ENCODE measurements at regions not wholly inside any gene's neighbourhood (a gene's known extent, or its start where the extent isn't known, plus 50 kb on each side); places are given as distances from the start of the nearest gene placed in this dataset.

DNA sequence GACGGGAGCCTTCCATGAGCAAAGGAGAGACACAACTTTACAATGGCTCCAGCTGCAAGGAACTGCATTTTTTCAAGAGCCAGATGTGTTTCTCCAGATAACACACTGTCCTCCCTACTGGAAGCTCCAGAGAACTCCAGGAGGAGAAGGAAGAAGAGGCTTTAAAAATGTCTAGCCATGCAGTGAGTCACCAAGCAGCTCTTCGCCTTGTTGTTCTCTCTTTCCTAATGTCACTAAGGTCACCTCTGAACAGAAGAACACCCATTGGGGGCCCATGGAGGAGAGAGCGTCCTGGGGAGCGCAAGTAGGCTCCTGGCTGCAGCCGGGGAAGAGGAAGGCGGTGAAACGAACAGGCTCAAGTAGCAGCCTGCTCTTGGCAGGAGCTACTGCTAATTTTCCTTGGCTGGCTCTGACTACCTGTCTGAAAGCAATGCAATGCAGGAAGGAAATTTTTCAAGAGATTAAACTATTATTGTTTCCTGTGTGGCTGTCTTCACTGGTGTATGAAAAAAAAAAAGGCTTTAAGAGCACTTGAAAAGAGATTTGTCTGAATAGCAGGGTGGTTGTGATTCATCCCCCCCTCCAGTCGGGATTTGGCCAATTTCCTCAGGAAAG lies 321.9 kb downstream of the SETD4 start:
- ATAC-seq (ENCODE audit: low FRiP score in 2 of 2) (peak; percentile 11 to 87), DNase-seq (no peak)
- Histone ChIP-seq H3K27me3 (no peaks in the 10 kb centered on the region), H3K4me1 (peaks cover 0 to 5% (median 0%) of the 10 kb centered on the region in 4 donors), H3K36me3 (no peaks in the 10 kb centered on the region), H3K9me3 (peaks cover 0 to 9% (median 0%) of the 10 kb centered on the region in 4 donors), H3K4me3 (no peak overlapping the region), H3K27ac (no peak overlapping the region)
- 36 to 41% methylated on average over 8 of the region's 8 CpGs for WGBS, 2 donors
- TF ChIP-seq, protein P1, sequence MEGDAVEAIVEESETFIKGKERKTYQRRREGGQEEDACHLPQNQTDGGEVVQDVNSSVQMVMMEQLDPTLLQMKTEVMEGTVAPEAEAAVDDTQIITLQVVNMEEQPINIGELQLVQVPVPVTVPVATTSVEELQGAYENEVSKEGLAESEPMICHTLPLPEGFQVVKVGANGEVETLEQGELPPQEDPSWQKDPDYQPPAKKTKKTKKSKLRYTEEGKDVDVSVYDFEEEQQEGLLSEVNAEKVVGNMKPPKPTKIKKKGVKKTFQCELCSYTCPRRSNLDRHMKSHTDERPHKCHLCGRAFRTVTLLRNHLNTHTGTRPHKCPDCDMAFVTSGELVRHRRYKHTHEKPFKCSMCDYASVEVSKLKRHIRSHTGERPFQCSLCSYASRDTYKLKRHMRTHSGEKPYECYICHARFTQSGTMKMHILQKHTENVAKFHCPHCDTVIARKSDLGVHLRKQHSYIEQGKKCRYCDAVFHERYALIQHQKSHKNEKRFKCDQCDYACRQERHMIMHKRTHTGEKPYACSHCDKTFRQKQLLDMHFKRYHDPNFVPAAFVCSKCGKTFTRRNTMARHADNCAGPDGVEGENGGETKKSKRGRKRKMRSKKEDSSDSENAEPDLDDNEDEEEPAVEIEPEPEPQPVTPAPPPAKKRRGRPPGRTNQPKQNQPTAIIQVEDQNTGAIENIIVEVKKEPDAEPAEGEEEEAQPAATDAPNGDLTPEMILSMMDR (IDR thresholded peaks at IDR 0.05), result no peak
- TF ChIP-seq EP300 (IDR thresholded peaks at IDR 0.05), result no peak
- TF ChIP-seq POLR2AphosphoS5 (IDR thresholded peaks at IDR 0.05), result no peak
- TF ChIP-seq POLR2A (IDR thresholded peaks at IDR 0.05), result no peak

DNA sequence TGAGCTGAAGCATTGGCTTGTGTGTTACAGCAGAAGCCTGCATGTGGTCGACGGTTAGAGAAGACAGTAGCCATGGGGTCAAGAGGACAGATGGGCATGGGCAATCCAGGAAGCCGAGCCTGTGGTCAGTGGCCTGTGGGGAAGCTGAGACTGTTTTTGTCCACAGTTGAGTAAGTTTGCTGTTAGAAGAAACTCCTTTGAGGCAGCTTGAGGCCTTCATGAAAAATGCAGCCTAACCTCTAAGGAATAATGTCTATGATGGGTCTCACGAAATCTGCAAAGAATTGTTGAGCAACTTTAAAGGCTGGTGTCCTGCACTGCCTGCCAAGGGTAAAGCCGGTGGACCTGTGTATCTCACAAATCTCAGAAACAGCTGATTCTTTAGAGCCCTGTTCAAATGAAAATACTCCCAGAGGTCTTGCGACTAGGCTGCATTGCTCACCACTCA lies 322.4 kb downstream of the SETD4 start:
- Histone ChIP-seq H3K27me3 (no peaks in the 10 kb centered on the region), H3K4me1 (peaks cover 0 to 5% (median 0%) of the 10 kb centered on the region in 4 donors), H3K9me3 (peaks cover 0 to 9% (median 0%) of the 10 kb centered on the region in 4 donors), H3K4me3 (no peak overlapping the region), H3K36me3 (no peaks in the 10 kb centered on the region), H3K27ac (no peak overlapping the region)
- TF ChIP-seq POLR2A (IDR thresholded peaks at IDR 0.05) (no peak), POLR2AphosphoS5 (IDR thresholded peaks at IDR 0.05) (no peak), EP300 (IDR thresholded peaks at IDR 0.05) (no peak)
- TF ChIP-seq, protein P1 (IDR thresholded peaks at IDR 0.05), result no peak
- 74 to 76% methylated on average over 6 of the region's 6 CpGs for WGBS, 2 donors
- peak in 1 of 2 donors; percentile 21 for DNase-seq
- ATAC-seq (ENCODE audit: low FRiP score in 2 of 2), result peak; percentile 53 to 66

DNA sequence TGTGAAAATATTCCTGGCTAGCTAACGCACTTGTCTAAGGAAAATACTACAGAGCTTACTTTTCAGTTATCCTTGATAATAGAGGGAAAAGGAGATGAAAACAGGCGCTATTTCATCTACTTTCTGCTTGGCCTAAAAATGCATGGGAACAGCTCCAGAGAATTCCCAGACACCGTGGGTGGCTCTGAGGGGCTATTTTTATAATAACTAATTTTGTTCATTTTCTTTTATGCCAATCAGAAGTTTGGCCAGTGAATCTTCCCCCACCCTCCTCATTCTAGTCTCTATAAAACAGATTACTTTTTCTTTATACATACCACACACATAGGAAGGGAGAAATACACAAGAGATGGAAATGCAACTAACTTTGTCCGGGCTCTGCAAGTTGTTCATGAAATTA lies 322.9 kb downstream of the SETD4 start:
- WGBS, 2 donors, result 86 to 87% methylated on average over 4 of the region's 4 CpGs
- Histone ChIP-seq H3K27me3 (no peaks in the 10 kb centered on the region), H3K9me3 (peaks cover 0 to 9% (median 0%) of the 10 kb centered on the region in 4 donors), H3K4me1 (peaks cover 0 to 5% (median 0%) of the 10 kb centered on the region in 4 donors), H3K36me3 (no peaks in the 10 kb centered on the region), H3K4me3 (no peak overlapping the region), H3K27ac (no peak overlapping the region)
- DNase-seq (no peak), ATAC-seq (ENCODE audit: low FRiP score in 2 of 2) (no peak)
- TF ChIP-seq POLR2AphosphoS5 (IDR thresholded peaks at IDR 0.05), result no peak
- no peak for TF ChIP-seq EP300 (IDR thresholded peaks at IDR 0.05)
- no peak for TF ChIP-seq POLR2A (IDR thresholded peaks at IDR 0.05)
- TF ChIP-seq, protein P1 (IDR thresholded peaks at IDR 0.05), result no peak

DNA sequence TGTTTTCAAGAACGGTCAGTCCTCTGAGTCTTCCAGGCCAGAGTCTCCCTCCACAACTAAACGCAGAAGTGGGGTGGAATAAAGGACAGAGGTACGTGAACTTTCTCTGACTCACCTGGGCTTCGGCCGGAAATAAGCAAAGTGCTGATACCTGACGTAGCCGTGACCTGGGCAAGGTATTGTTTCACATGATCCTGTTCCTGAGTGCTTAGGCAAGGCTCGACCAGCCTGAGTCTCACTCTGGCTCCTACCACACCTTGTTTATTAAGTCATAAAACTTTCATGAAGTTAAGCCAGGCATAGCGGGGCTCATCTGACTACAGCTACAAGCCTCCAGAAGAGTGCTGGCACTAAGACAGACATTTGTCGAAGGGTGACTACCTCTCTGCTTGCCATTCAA lies 327.5 kb downstream of the SETD4 start:
- H3K4me1 ChIP-seq, result no peaks in the 10 kb centered on the region
- H3K9me3 ChIP-seq, result no peaks in the 10 kb centered on the region
- no peak for TF ChIP-seq EP300 (IDR thresholded peaks at IDR 0.05)
- TF ChIP-seq POLR2A (IDR thresholded peaks at IDR 0.05), result no peak
- TF ChIP-seq POLR2AphosphoS5 (IDR thresholded peaks at IDR 0.05), result no peak
- TF ChIP-seq, protein P1 (IDR thresholded peaks at IDR 0.05), result no peak
- H3K27ac ChIP-seq, result no peak overlapping the region
- DNase-seq (no peak), ATAC-seq (ENCODE audit: low FRiP score in 2 of 2) (no peak)
- H3K36me3 ChIP-seq, result no peaks in the 10 kb centered on the region
- H3K4me3 ChIP-seq, result no peak overlapping the region
- no peaks in the 10 kb centered on the region for H3K27me3 ChIP-seq
- WGBS, 2 donors, result 91 to 92% methylated on average over 10 of the region's 10 CpGs

DNA sequence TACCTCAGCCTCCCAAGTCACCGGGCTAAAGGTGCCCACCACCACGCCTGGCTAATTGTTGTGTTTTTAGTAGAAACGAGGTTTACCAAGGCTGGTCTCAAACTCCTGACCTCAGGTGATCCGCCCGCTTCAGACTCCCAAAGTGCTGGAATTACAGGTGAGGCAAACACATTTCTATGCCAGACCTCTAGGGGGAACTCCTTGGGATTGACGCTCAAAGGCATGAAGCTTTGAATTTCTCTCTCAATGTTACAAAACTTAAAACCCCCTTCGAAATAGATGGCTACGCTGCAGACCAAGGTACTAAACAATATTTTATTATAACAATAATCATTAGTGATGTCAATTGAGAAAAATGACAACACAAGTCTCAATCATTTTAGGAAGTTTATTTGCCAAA lies 330.0 kb downstream of the SETD4 start:
- DNase-seq (no peak), ATAC-seq (ENCODE audit: low FRiP score in 2 of 2) (no peak)
- Histone ChIP-seq H3K27ac (no peak overlapping the region), H3K36me3 (no peaks in the 10 kb centered on the region), H3K4me3 (no peak overlapping the region), H3K27me3 (no peaks in the 10 kb centered on the region), H3K4me1 (no peaks in the 10 kb centered on the region), H3K9me3 (no peaks in the 10 kb centered on the region)
- TF ChIP-seq EP300 (IDR thresholded peaks at IDR 0.05) (no peak), POLR2A (IDR thresholded peaks at IDR 0.05) (no peak), POLR2AphosphoS5 (IDR thresholded peaks at IDR 0.05) (no peak)
- TF ChIP-seq, protein P1 (IDR thresholded peaks at IDR 0.05), result no peak
- 86 to 95% methylated on average over 8 of the region's 8 CpGs for WGBS, 2 donors

Data from upper lobe of left lung (tissue), 6 donors.